ENCODE measurements at regions not wholly inside any gene's neighbourhood (a gene's known extent, or its start where the extent isn't known, plus 50 kb on each side); places are given as distances from the start of the nearest gene placed in this dataset.

DNA sequence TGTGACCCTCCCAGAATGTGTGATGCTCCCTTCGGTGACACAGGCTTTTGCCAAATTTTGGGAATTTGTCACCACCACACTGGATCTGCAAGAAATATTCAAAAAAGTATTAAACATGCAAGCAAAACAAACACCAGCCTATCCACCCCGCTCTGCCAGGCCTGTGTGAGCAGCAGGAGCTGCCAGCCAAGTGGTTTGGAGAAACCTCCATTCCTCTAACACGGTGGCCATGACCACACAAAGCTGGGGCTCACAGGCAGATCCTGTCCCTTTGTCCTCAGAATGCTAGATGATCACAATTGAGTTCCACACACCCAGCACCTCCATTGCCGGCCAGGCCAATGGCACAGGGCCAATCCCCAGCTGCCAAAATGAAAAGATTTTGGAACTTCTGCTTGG is 261.9 kb upstream of the PPP2R2D start:
- no peak for DNase-seq

GRCh38 chr10:131640045-131640644 is 260.7 kb upstream of the PPP2R2D start:
- no peak for DNase-seq

DNA sequence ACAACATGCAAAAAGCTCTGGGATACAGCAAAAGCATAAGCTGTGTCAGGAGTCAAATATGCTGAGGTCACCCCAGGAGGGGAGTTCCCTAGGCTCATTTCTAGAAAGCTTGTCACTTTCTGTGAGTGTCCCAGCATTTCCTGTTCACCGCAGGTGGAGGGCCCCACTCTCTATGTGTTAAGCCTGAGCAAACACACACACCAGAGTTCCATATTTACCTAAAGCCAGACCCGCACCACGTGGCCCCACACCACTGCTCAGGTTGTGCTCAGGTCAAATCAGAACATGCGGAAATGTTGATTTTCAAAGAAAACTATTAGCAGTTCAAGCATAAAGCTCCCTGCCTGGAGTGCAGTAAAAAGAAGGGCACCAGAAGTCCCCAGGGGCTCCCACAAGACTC is 259.6 kb upstream of the PPP2R2D start:
- DNase-seq: no peak

- no peak for DNase-seq
Measured at GRCh38 chr10:131641898-131642297, 258.9 kb upstream of the PPP2R2D start.

DNA sequence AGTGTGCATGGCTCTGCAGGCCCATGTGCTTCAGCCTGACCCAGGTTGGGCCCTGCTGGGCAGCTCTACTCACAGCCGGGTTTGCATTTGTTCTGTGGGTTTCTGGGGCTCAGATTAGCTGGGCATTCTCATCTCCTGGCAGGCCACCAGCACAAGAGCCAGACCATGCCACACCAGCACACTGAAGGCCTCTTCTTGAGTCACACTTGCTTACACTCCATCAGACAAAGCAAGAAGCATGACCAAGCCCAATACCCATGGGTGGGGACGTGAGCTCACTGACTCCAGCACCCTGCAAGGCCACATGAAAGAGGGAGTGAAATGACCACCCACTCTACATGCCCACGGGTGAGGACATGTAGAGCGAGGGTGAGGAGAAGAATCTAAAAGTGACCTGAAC is 257.8 kb upstream of the PPP2R2D start:
- no peak for DNase-seq

- DNase-seq: no peak
Measured at GRCh38 chr10:131644289-131644688, 256.5 kb upstream of the PPP2R2D start.

DNA sequence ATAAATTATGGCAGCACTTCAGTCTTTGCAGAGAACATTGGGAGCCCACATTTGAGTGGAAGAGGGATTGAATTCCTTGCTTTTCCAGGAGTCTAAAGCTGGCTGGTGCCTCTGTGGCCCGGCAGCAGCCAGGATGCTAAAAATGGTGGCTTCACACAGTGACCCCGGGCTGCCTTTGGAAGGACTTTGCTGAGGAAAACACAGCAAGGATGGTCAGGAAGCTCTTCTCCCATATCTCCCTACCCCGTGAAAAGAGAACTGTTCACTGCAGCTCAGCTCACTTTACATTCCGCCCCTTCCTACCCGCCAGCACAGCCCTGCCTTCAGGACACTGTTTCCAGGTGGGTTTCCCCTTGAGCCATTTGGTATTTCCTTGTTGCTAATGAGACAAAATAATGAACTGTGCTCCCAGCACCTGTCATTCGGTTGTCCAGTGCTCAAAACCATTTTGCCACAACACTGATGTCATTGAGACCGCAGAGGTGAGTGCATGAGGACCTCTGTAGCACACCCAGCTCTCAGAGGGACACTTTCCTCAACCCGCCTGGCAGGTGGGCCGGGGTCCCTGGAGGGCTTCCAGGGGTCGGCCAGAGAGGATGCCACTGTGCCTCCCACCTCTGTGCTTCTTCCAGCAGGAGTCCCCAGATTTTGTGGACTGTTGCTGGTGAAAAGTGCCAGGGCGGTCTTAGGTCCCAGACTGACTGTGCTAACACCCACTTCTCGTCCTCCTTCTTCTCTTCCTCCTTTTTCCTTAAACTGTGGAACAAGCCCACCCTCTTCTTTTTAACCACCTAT is 255.7 kb upstream of the PPP2R2D start:
- DNase-seq: no peak

DNA sequence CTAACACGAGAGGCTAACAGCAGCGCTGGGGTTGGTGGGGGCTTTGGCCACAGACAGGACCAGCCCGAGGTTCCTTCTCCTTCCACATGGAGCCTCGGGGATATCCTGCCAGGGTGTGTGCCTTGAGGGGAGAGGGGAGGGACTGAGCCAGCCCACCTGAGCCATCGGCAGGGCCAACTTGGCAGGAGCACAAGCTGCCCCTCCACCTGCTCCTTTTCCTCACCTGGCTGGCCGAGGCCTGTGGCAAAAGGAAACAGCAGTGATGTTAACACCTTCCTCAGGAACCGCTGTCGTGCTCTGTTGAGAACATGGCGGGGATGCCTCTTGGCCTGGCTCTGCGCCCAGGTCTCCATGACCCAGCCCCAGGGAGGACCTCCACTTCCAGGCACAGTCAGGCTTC is 255.1 kb upstream of the PPP2R2D start:
- DNase-seq: no peak

DNA sequence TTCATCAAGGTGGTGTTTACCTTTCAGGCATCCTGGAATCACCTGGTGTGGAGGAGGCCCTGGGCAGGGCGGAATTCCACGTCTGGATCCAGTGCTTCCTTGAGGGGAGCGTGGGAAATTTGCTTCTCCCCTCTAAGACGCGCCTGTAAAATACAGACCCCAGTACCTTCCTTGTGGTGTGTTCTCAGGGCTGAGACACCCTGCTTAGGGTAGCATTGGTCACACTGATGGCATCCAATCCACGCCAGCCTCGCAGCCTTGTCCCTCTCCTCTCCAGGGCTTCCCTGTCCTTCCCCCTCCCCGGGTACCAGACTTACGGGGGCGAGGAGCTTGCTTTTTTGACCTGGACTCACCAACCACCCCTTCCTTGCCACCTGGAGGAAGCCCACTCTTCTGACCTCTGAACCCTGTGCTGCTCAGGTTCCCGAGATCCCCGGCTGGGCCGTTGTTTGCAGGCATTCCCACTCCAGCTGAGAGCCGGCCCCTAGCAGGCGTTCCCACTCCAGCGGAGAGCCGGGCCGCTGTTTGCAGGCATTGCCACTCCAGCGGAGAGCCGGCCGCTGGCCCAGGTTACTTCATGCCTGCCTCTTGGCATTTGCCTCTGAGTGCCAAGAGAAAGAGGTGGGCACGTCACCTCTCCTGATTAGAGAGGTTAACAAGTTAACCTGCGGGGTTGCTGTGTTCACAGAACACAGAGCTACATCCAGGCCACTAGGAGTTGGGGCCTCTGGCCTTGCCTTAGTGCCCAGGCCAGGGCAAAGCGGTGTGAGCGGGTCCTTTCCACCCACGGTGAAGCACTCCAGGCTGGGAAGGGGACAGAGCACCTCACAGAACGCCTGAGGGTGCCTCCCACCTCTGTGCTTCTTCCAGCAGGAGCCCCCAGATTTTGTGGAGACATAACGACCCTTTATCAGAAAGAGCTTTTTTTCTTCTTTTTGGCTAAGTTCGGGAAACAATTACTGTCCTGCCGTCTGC is 254.0 kb upstream of the PPP2R2D start:
- no peak for DNase-seq

DNA sequence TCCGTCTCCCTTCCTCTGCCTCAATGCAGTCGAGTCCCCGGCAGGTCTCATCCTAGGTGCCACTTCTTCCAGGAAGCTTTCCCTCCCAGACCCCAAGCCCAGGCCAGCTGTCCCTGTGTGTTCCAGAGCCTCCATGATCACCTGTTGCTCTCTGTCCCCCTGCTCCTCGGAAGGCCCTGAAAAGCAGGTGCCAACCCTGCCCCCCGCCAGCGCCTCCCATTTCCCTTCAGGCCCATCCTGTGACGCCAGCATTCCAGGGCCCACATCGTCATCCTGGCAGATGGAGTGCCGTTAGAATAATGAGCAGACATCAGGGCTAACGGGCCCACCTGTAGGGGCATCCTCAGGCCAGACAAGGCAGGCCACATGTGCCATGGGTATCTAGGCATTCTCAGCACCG is 253.0 kb upstream of the PPP2R2D start:
- no peak for DNase-seq

GRCh38 chr10:131648386-131649020 is 252.3 kb upstream of the PPP2R2D start:
- DNase-seq: no peak

DNA sequence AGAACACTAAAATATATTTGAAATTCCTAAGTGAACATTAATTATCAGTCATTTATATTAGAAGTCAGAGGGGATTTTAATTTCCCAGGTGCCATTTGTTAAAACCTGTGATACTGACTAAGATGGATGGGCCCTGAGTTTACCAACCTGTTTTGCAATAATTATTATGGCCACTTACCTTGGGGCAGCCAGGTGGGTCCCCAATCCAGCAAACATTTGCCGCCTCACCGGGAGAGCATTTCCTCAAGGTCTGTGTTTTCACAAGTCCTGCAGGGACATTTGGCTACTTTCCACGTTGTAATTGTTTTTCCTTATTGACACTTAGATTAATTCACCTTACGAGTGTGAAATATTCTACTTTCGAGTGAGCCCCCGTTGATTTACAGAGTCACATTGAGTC is 251.2 kb upstream of the PPP2R2D start:
- no peak for DNase-seq

GRCh38 chr10:131650169-131650705 is 250.6 kb upstream of the PPP2R2D start:
- DNase-seq: no peak

- DNase-seq: no peak
Measured at GRCh38 chr10:131650771-131651673, 249.8 kb upstream of the PPP2R2D start.

- DNase-seq: no peak
Measured at GRCh38 chr10:131651674-131652437, 249.0 kb upstream of the PPP2R2D start.

DNA sequence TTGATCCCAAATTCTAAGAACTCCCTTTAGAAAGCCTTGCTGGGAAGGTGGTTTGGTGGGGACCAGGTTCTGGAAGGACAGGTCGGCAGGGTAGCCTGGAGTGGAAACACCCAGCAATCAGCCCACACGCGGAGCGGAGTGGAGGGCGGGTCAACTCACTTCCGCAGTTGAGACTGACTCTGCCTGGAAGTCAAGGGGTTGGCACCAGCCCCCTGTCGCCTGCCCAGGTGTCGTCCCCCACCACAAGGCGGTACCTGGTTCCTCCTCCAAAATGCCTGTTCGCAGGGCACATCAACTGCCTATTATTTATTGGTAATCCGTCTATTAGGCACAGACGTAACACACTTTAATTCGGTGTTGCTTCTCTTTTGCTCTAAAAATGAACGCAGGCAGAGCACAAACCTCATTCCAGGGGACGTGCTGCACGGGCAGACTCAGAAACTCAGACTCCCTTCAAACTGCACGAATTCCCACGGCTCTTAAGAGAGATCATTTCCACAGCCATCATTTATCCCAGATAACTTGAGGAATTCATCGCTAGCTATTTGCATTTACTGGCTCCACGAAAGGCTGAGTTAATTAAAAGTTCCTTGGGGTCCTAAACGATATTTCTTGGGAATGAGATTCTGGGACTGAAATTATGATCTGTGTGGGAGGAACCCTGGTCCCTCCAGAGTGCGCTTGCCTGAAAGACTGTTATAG is 248.2 kb upstream of the PPP2R2D start:
- no peak for DNase-seq

DNA sequence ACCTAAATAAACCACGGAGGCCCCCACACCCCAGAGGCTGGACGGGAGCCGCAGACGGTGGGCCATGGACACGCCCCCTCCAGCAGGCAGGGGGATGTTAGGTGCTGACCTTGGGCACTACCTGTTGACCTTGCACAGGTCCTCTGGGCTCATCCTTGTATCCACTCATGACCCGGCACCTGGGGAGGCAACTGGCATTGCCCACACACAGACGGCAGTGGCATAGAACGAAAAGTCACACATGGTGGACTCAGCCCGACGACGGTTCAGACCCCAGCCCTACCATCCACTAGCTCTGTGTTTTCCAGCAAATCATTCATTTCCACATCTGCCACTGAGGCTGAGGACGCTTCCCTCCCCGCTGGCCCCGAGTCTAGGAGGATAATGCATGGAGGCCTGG is 247.7 kb upstream of the PPP2R2D start:
- DNase-seq: no peak

DNA sequence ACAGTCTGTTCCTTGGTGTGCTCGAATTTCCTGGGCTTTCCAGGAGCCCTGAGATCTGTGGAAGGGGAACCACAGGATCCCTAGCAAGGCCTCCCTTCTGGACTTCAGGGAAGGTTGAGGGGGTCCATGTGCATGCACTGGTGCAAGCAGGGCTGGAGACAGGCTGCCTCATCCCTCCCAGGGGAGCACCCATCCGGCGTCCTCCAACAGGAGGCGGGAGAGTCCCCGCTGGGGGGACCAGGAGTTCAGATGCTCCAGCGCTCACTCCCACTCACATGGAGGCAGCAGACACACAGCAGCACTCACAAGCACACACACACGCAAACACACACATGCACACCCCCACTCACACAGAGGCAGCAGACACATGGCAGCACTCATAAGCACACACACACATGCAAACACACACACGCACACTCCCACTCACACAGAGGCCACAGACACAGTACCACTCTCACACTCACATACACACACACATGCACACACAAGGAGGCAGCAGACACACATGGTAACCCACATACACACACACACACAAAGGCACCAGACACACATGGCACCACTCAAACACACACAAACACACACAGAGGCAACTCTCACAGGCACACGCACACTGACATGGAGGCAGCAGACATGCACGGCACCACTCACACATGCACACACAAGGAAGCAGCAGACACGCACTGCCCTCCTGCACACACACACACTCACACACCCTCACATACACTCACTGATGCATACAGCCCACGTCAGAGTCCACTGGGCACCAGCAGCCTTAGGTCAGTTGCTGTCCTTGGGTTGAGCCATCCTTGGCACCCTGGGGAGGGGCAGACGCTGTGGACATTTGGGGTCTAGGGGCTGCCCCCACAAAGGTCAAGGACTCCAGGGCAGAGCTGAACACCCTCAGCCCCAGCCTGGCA is 247.0 kb upstream of the PPP2R2D start:
- no peak for DNase-seq

DNA sequence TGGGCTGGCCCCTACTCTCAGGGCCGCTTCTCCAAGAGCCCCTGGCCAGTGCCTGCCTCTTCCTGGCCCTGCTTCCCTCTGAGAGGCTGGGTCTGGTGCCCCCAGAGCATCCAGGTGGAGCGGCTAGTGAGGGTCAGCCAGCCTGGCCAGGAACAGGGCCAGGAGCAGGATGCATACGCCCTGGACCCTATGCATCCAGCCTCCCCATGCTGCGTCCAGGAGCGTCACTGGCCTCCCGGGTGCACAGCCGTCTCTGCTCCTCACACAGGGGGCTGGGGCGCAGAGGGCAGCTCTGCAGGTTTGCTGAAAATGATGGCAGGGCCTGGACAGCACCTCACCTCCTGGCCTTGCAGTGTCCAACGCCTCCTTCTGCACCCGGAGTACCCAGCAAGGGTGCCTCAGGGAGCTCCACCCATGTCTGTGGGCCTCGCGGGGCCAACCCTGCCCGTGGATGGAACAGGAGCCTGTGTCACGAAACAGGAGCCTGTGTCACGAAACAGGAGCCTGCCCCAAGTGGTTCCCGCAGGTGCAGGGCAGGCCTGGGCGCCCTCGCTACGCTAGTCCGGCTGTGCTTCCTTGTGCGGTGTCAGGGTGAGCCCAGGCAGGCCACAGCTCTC is 246.2 kb upstream of the PPP2R2D start:
- no peak for DNase-seq

All from activated CD8-positive, alpha-beta memory T cell treated with anti-CD3 and anti-CD28 coated beads, Interleukin-2, amount 50 U/mL, for 4 hours (primary cell).